Effector memory CD4-positive, alpha-beta T cell (primary cell): ENCODE measurements at regions not wholly inside any gene's neighbourhood (a gene's known extent, or its start where the extent isn't known, plus 50 kb on each side); places are given as distances from the start of the nearest gene placed in this dataset.
"Not testable (repeated sequence)": the region's sequence is repeated elsewhere in the genome, so short reads cannot be mapped to it uniquely, and the experiment has no call there.

Source experiments
- DNase-seq, 3 donors: peaks; one replicate each; pipeline ENCODE4 v3.0.0-alpha.2; 2020
- H3K27ac ChIP-seq: 2 replicates; pipeline ENCODE4 v1.7.0; 2013; ENCODE audit warnings: mild to moderate bottlenecking, low read length, moderate library complexity; ENCODE audit not compliant: insufficient read depth, poor library complexity, severe bottlenecking
- H3K27me3 ChIP-seq: replicated peaks from 2 replicates; pipeline ENCODE4 v1.7.0; 2013; ENCODE audit warnings: mild to moderate bottlenecking, low read length; ENCODE audit not compliant: insufficient read depth, control insufficient read depth, poor library complexity, severe bottlenecking
- H3K36me3 ChIP-seq: 2 replicates; pipeline ENCODE4 v1.7.0; 2013; ENCODE audit warnings: mild to moderate bottlenecking, low read length, moderate library complexity; ENCODE audit not compliant: control insufficient read depth, insufficient read depth
- H3K4me1 ChIP-seq: 2 replicates; pipeline ENCODE4 v1.7.0; 2013; ENCODE audit warnings: low read length, mild to moderate bottlenecking; ENCODE audit not compliant: control insufficient read depth, insufficient read depth, poor library complexity, severe bottlenecking
- H3K4me3 ChIP-seq: 2 replicates; pipeline ENCODE4 v1.7.0; 2013; ENCODE audit warnings: low read length, low read depth, mild to moderate bottlenecking; ENCODE audit not compliant: insufficient read depth, poor library complexity, severe bottlenecking
- H3K9me3 ChIP-seq: 2 replicates; pipeline ENCODE4 v1.7.0; 2013; ENCODE audit warnings: mild to moderate bottlenecking, low read length, moderate library complexity; ENCODE audit not compliant: control insufficient read depth

GRCh38 chr21:18002393-18002792 lies 183.2 kb upstream of the C21orf91 start:
- Histone ChIP-seq H3K4me1 (no peaks in the 10 kb centered on the region), H3K9me3 (no peaks in the 10 kb centered on the region), H3K27ac (no peak overlapping the region), H3K27me3 (no peaks in the 10 kb centered on the region), H3K4me3 (no peak overlapping the region), H3K36me3 (no peaks in the 10 kb centered on the region)
- DNase-seq, result no peak

GRCh38 chr21:18000981-18001686 lies 182.0 kb upstream of the C21orf91 start:
- H3K27ac ChIP-seq, result no peak overlapping the region

GRCh38 chr21:17998599-17998998 lies 179.4 kb upstream of the C21orf91 start:
- DNase-seq, H3K36me3 ChIP-seq, H3K4me1 ChIP-seq: not testable (repeated sequence)

More at GRCh38 chr21:18000981-18001686, 182.0 kb upstream of the C21orf91 start:
- DNase-seq, result no peak
- Histone ChIP-seq H3K4me3 (no peak overlapping the region), H3K9me3 (no peaks in the 10 kb centered on the region), H3K36me3 (no peaks in the 10 kb centered on the region), H3K4me1 (no peaks in the 10 kb centered on the region), H3K27me3 (no peaks in the 10 kb centered on the region)

GRCh38 chr21:17989780-17990179 lies 170.6 kb upstream of the C21orf91 start:
- Histone ChIP-seq H3K27me3 (no peaks in the 10 kb centered on the region), H3K9me3 (no peaks in the 10 kb centered on the region), H3K27ac (no peak overlapping the region), H3K4me3 (no peak overlapping the region), H3K36me3 (no peaks in the 10 kb centered on the region), H3K4me1 (no peaks in the 10 kb centered on the region)
- no peak for DNase-seq

More at GRCh38 chr21:17998599-17998998, 179.4 kb upstream of the C21orf91 start:
- not testable (repeated sequence) for H3K9me3 ChIP-seq, H3K27ac ChIP-seq, H3K27me3 ChIP-seq, H3K4me3 ChIP-seq

GRCh38 chr21:17988102-17988437 lies 168.9 kb upstream of the C21orf91 start:
- H3K36me3 ChIP-seq, result no peaks in the 10 kb centered on the region
- no peak for DNase-seq
- H3K9me3 ChIP-seq, result no peaks in the 10 kb centered on the region
- H3K27me3 ChIP-seq, result no peaks in the 10 kb centered on the region
- H3K4me3 ChIP-seq, result no peak overlapping the region
- no peaks in the 10 kb centered on the region for H3K4me1 ChIP-seq
- no peak overlapping the region for H3K27ac ChIP-seq

GRCh38 chr21:17987382-17988101 lies 168.4 kb upstream of the C21orf91 start:
- H3K27me3 ChIP-seq, result no peaks in the 10 kb centered on the region
- H3K27ac ChIP-seq, result no peak overlapping the region
- H3K4me1 ChIP-seq, result no peaks in the 10 kb centered on the region
- H3K9me3 ChIP-seq, result no peaks in the 10 kb centered on the region
- no peak for DNase-seq
- H3K36me3 ChIP-seq, result no peaks in the 10 kb centered on the region
- no peak overlapping the region for H3K4me3 ChIP-seq

GRCh38 chr21:17981060-17981740 lies 162.0 kb upstream of the C21orf91 start:
- no peaks in the 10 kb centered on the region for H3K9me3 ChIP-seq
- no peaks in the 10 kb centered on the region for H3K4me1 ChIP-seq
- DNase-seq, result no peak
- no peak overlapping the region for H3K4me3 ChIP-seq
- no peaks in the 10 kb centered on the region for H3K27me3 ChIP-seq
- H3K36me3 ChIP-seq, result no peaks in the 10 kb centered on the region
- H3K27ac ChIP-seq, result no peak overlapping the region

GRCh38 chr21:17979763-17980162 lies 160.6 kb upstream of the C21orf91 start:
- H3K4me3 ChIP-seq, result no peak overlapping the region
- H3K27ac ChIP-seq, result no peak overlapping the region
- H3K4me1 ChIP-seq, result no peaks in the 10 kb centered on the region
- no peak for DNase-seq
- no peaks in the 10 kb centered on the region for H3K27me3 ChIP-seq
- H3K9me3 ChIP-seq, result no peaks in the 10 kb centered on the region
- no peaks in the 10 kb centered on the region for H3K36me3 ChIP-seq

GRCh38 chr21:17978895-17979294 lies 159.7 kb upstream of the C21orf91 start:
- no peak for DNase-seq
- no peak overlapping the region for H3K27ac ChIP-seq
- H3K27me3 ChIP-seq, result no peaks in the 10 kb centered on the region
- H3K9me3 ChIP-seq, result no peaks in the 10 kb centered on the region
- no peak overlapping the region for H3K4me3 ChIP-seq
- no peaks in the 10 kb centered on the region for H3K36me3 ChIP-seq
- no peaks in the 10 kb centered on the region for H3K4me1 ChIP-seq

GRCh38 chr21:17976691-17977090 lies 157.5 kb upstream of the C21orf91 start:
- Histone ChIP-seq H3K9me3 (no peaks in the 10 kb centered on the region), H3K36me3 (no peaks in the 10 kb centered on the region), H3K27ac (no peak overlapping the region), H3K4me1 (no peaks in the 10 kb centered on the region), H3K4me3 (no peak overlapping the region), H3K27me3 (no peaks in the 10 kb centered on the region)
- no peak for DNase-seq
